ENCODE measurements at regions not wholly inside any gene's neighbourhood (a gene's known extent, or its start where the extent isn't known, plus 50 kb on each side); places are given as distances from the start of the nearest gene placed in this dataset.

- no peaks in the 10 kb centered on the region for H3K79me2 ChIP-seq (ENCODE audit: control insufficient read depth, low read length)
- peaks cover 10% of the 10 kb centered on the region for H3K27me3 ChIP-seq (ENCODE audit: control insufficient read depth, low read length)
- H3K9me3 ChIP-seq (ENCODE audit: control insufficient read depth, insufficient read depth, low read length): no peaks in the 10 kb centered on the region
- H3F3A ChIP-seq (ENCODE audit: control insufficient read depth, insufficient read depth): no peaks in the 10 kb centered on the region
- no peak overlapping the region for H3K27ac ChIP-seq (ENCODE audit: low read depth, low read length)
- H3K9me2 ChIP-seq (replicated peaks; ENCODE audit: control insufficient read depth, low read length): no peaks in the 10 kb centered on the region
- H3K36me3 ChIP-seq (ENCODE audit: control insufficient read depth, low read length): no peaks in the 10 kb centered on the region
- TF ChIP-seq EZH2phosphoT487 (IDR thresholded peaks at IDR 0.05; ENCODE audit: borderline replicate concordance, low read length) (no peak), CTCF (IDR thresholded peaks at IDR 0.05; ENCODE audit: low read depth, low read length, poor library complexity, severe bottlenecking) (no peak)
- no peaks in the 10 kb centered on the region for H4K20me1 ChIP-seq (ENCODE audit: control insufficient read depth, insufficient read depth, low read depth, low read length)
- no peak overlapping the region for H3K4me3 ChIP-seq (ENCODE audit: low read length)
- H3K4me1 ChIP-seq (ENCODE audit: control insufficient read depth, low read length): no peaks in the 10 kb centered on the region
- H3K4me2 ChIP-seq (ENCODE audit: low read length): no peak overlapping the region
These were observed 149.0 kb upstream of the ZNF536 start for GRCh38 chr19:30222992-30223865.

- Histone ChIP-seq H3K9me2 (replicated peaks; ENCODE audit: control insufficient read depth, low read length) (no peaks in the 10 kb centered on the region), H3K9me3 (ENCODE audit: control insufficient read depth, insufficient read depth, low read length) (no peaks in the 10 kb centered on the region), H3K79me2 (ENCODE audit: control insufficient read depth, low read length) (no peaks in the 10 kb centered on the region), H3K4me3 (ENCODE audit: low read length) (no peak overlapping the region), H3K27ac (ENCODE audit: low read depth, low read length) (no peak overlapping the region), H3K4me1 (ENCODE audit: control insufficient read depth, low read length) (no peaks in the 10 kb centered on the region), H3K27me3 (ENCODE audit: control insufficient read depth, low read length) (peaks cover 10% of the 10 kb centered on the region), H3K4me2 (ENCODE audit: low read length) (no peak overlapping the region), H3F3A (ENCODE audit: control insufficient read depth, insufficient read depth) (no peaks in the 10 kb centered on the region), H3K36me3 (ENCODE audit: control insufficient read depth, low read length) (no peaks in the 10 kb centered on the region), H4K20me1 (ENCODE audit: control insufficient read depth, insufficient read depth, low read depth, low read length) (no peaks in the 10 kb centered on the region)
- TF ChIP-seq EZH2phosphoT487 (IDR thresholded peaks at IDR 0.05; ENCODE audit: borderline replicate concordance, low read length) (no peak), CTCF (IDR thresholded peaks at IDR 0.05; ENCODE audit: low read depth, low read length, poor library complexity, severe bottlenecking) (no peak)
These were observed 148.1 kb upstream of the ZNF536 start for GRCh38 chr19:30223866-30224688.

- TF ChIP-seq EZH2phosphoT487 (IDR thresholded peaks at IDR 0.05; ENCODE audit: borderline replicate concordance, low read length) (no peak), CTCF (IDR thresholded peaks at IDR 0.05; ENCODE audit: low read depth, low read length, poor library complexity, severe bottlenecking) (no peak)
- Histone ChIP-seq H3K36me3 (ENCODE audit: control insufficient read depth, low read length) (no peaks in the 10 kb centered on the region), H3K27me3 (ENCODE audit: control insufficient read depth, low read length) (peaks cover 10% of the 10 kb centered on the region), H3K4me1 (ENCODE audit: control insufficient read depth, low read length) (no peaks in the 10 kb centered on the region), H3F3A (ENCODE audit: control insufficient read depth, insufficient read depth) (no peaks in the 10 kb centered on the region), H4K20me1 (ENCODE audit: control insufficient read depth, insufficient read depth, low read depth, low read length) (no peaks in the 10 kb centered on the region), H3K9me2 (replicated peaks; ENCODE audit: control insufficient read depth, low read length) (no peaks in the 10 kb centered on the region), H3K79me2 (ENCODE audit: control insufficient read depth, low read length) (no peaks in the 10 kb centered on the region), H3K27ac (ENCODE audit: low read depth, low read length) (no peak overlapping the region), H3K4me2 (ENCODE audit: low read length) (no peak overlapping the region), H3K4me3 (ENCODE audit: low read length) (no peak overlapping the region), H3K9me3 (ENCODE audit: control insufficient read depth, insufficient read depth, low read length) (no peaks in the 10 kb centered on the region)
These were observed 147.2 kb upstream of the ZNF536 start for GRCh38 chr19:30224689-30225606.

Data from DOHH2 (cell line).